A549 (cell line): ENCODE measurements at regions not wholly inside any gene's neighbourhood (a gene's known extent, or its start where the extent isn't known, plus 50 kb on each side); places are given as distances from the start of the nearest gene placed in this dataset.

Experiments used
- BCL3 ChIP-seq: fragments of >200 bp; sonication (Bioruptor Twin); formaldehyde crosslinking; IDR thresholded peaks from 3 replicates; pipeline ENCODE4 v1.6.1; 2016
- CBX8 ChIP-seq: fragments of 200-600 bp; sonication (generic); IDR thresholded peaks from 2 replicates; pipeline ENCODE4 v1.6.1; 2016
- CHD4 ChIP-seq: fragments of 200-600 bp; sonication (generic); IDR thresholded peaks from 2 replicates; pipeline ENCODE4 v1.6.1; 2016; ENCODE audit warnings: antibody characterized with exemption, mild to moderate bottlenecking, borderline replicate concordance
- CTCF ChIP-seq: fragments of >200 bp; sonication (Bioruptor Twin); formaldehyde crosslinking; IDR thresholded peaks from 3 replicates; pipeline ENCODE4 v1.5.1; 2016
- ELK1 ChIP-seq: fragments of 150-350 bp; IDR thresholded peaks from 2 replicates; pipeline ENCODE4 v1.6.1; 2014; ENCODE audit warnings: low read depth, mild to moderate bottlenecking, low read length
- NR3C1 ChIP-seq: fragments of >200 bp; sonication (Bioruptor Twin); formaldehyde crosslinking; IDR thresholded peaks from 3 replicates; pipeline ENCODE4 v1.6.1; 2017

GRCh38 chr15:95880031-95880570, 450.4 kb upstream of the NR2F2 start:
- TF ChIP-seq BCL3 (no peak), CHD4 (no peak), CTCF (no peak), ELK1 (no peak), NR3C1 (no peak), CBX8 (no peak)
